ENCODE measurements at regions not wholly inside any gene's neighbourhood (a gene's known extent, or its start where the extent isn't known, plus 50 kb on each side); places are given as distances from the start of the nearest gene placed in this dataset.

DNA sequence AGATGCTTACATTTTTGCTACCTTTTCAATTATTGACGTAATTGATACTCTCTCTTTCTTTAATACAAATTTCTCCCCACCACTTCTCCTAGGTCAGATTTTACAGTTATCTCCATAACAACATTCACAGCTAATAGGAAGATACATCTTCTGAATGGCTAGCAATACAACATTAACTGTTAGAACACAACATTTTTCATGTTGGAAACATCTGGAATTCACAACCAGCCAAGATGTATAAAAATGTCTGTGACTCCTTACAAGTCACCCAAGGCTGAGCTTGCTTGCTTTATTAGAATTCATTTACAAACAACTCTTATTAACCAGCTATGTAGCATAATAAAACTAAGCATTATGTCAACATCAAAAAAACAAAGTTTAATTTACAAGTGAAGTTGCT is 81.0 kb upstream of the ROBO2 start:
- no peak overlapping the region for H3K27ac Mint-ChIP-seq

DNA sequence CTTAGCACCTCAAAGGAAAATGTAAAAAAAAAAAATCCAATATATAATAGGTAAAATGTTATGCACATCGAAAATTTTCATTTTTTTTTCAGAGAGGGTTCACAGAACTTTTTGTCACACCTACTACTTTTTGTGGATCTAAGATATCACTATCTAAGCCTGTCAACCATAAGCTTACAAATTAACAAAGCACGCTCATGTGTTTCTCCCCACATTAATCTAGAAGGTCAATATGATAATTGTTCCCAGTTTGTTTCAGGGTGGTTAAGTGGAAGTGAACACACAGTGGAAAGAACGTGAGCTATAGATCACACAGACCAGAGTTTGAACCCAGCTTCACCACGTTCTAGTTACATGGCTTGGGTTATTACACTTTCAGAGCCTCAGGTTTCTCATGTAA is 78.6 kb upstream of the ROBO2 start:
- Mint-ChIP-seq H3K9me3 (no peaks in the 10 kb centered on the region), H3K4me1 (peaks cover 16% of the 10 kb centered on the region), H3K27ac (no peak overlapping the region), H3K4me3 (no peak overlapping the region), H3K36me3 (no peaks in the 10 kb centered on the region), H3K27me3 (ENCODE audit: low read depth) (no peaks in the 10 kb centered on the region)
- TF ChIP-seq, protein P1, sequence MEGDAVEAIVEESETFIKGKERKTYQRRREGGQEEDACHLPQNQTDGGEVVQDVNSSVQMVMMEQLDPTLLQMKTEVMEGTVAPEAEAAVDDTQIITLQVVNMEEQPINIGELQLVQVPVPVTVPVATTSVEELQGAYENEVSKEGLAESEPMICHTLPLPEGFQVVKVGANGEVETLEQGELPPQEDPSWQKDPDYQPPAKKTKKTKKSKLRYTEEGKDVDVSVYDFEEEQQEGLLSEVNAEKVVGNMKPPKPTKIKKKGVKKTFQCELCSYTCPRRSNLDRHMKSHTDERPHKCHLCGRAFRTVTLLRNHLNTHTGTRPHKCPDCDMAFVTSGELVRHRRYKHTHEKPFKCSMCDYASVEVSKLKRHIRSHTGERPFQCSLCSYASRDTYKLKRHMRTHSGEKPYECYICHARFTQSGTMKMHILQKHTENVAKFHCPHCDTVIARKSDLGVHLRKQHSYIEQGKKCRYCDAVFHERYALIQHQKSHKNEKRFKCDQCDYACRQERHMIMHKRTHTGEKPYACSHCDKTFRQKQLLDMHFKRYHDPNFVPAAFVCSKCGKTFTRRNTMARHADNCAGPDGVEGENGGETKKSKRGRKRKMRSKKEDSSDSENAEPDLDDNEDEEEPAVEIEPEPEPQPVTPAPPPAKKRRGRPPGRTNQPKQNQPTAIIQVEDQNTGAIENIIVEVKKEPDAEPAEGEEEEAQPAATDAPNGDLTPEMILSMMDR (IDR thresholded peaks at IDR 0.05; ENCODE audit: unreplicated experiment) = no peak
- DNase-seq (ENCODE audit: low spot score in 2 of 2, unreplicated experiment in 2 of 2) = no peak

More for the DNA sequence above, 81.0 kb upstream of the ROBO2 start:
- TF ChIP-seq, protein P1 (IDR thresholded peaks at IDR 0.05; ENCODE audit: unreplicated experiment) = no peak
- Mint-ChIP-seq H3K9me3 (no peaks in the 10 kb centered on the region), H3K27me3 (ENCODE audit: low read depth) (no peaks in the 10 kb centered on the region), H3K36me3 (no peaks in the 10 kb centered on the region), H3K4me1 (peaks cover 12% of the 10 kb centered on the region), H3K4me3 (no peak overlapping the region)
- DNase-seq (ENCODE audit: low spot score in 2 of 2, unreplicated experiment in 2 of 2) = no peak

DNA sequence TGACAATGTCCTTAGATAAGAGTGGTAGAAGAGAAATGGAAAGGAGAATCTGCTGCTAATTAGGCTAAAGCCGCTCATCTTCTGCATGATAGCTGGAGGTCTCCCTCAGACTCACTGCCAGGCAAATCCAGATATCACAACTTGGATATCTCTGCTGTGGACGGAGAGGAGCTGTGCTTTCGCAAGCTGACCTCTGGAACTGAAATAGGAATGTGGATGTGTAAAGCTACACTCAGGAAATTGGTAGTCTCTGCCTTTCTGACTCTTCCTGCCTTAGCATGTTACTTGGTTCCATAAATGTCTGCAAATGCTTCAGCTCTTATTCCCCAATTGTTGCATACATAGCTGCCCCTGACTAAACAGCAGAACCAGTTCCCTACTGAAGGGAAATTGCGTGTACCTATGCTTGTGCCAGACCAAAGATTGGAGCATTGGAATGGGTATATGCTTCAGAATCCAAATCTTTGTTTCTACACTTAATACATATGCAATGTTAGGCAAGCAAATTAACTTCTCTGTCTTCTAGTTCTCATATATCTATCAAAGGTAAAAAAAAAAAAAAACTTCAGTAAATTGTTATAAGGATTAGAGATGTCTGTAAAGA is 74.7 kb upstream of the ROBO2 start:
- TF ChIP-seq, protein P1 (IDR thresholded peaks at IDR 0.05; ENCODE audit: unreplicated experiment) = no peak
- Mint-ChIP-seq H3K27ac (no peak overlapping the region), H3K9me3 (no peaks in the 10 kb centered on the region), H3K4me1 (peaks cover 18% of the 10 kb centered on the region), H3K4me3 (no peak overlapping the region), H3K36me3 (no peaks in the 10 kb centered on the region), H3K27me3 (ENCODE audit: low read depth) (no peaks in the 10 kb centered on the region)
- no peak for DNase-seq (ENCODE audit: low spot score in 2 of 2, unreplicated experiment in 2 of 2)

DNA sequence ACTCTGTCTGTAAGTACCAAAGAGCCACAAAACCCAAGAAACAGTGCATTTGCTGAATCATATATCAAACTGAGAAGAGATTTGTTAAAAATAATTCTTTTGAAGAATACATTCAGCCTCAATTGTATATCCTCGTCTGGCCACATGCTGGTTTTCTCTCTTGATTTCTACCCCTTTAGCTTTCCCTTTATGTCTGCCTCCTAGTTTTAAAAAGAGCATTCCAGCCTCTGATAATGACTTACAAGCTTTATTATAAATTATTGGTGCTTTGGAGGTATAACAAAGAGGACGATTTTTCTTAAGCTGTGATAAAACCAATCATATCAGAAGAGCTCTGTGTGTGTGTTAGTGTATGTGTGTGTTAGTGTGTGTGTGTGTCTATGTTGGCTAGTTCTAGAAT is 70.4 kb upstream of the ROBO2 start:
- Mint-ChIP-seq H3K4me3 (no peak overlapping the region), H3K4me1 (peaks cover 24% of the 10 kb centered on the region), H3K9me3 (no peaks in the 10 kb centered on the region), H3K27ac (peak overlapping the region; percentile 87), H3K36me3 (no peaks in the 10 kb centered on the region), H3K27me3 (ENCODE audit: low read depth) (no peaks in the 10 kb centered on the region)
- TF ChIP-seq, protein P1 (IDR thresholded peaks at IDR 0.05; ENCODE audit: unreplicated experiment) = no peak
- DNase-seq (ENCODE audit: low spot score in 2 of 2, unreplicated experiment in 2 of 2) = no peak

DNA sequence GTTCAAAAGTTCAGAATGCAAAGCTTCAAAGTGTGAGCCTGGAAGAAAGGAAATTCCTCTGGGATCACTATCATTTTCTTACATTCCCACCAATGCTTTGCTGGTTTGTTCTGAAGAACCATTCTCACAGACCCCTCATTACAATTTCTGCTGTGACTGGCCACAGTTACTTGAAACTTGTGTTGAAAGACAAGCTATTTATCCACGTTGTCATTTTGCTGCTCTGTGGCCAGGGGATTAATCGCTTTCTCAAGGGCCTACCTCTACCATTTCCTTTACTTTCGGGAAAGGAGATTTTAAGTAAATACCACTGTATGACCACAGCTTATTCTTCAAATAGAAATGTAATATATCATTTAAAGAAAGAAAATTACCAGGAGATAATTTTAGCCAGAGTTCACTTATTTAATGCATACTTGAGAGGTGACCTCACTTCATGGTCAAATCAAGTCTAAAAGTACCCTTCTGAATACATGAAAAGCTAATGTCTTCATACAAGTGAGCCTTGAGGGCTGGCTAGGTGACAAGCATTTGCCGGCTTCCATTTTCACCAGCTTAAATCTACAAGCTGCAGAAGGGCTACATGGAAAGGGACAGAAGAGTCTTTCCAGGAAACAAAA is 69.8 kb upstream of the ROBO2 start:
- no peak for DNase-seq (ENCODE audit: low spot score in 2 of 2, unreplicated experiment in 2 of 2)
- no peaks in the 10 kb centered on the region for H3K9me3 Mint-ChIP-seq

More for the DNA sequence above, 69.8 kb upstream of the ROBO2 start:
- no peaks in the 10 kb centered on the region for H3K36me3 Mint-ChIP-seq
- no peaks in the 10 kb centered on the region for H3K27me3 Mint-ChIP-seq (ENCODE audit: low read depth)
- peaks cover 25% of the 10 kb centered on the region for H3K4me1 Mint-ChIP-seq
- TF ChIP-seq, protein P1 (IDR thresholded peaks at IDR 0.05; ENCODE audit: unreplicated experiment) = no peak
- peak overlapping the region; percentile 88 for H3K27ac Mint-ChIP-seq
- H3K4me3 Mint-ChIP-seq = no peak overlapping the region
